Endodermal cell (in vitro differentiated cells): ENCODE measurements at regions not wholly inside any gene's neighbourhood (a gene's known extent, or its start where the extent isn't known, plus 50 kb on each side); places are given as distances from the start of the nearest gene placed in this dataset.
A peak's percentile ranks its signal among the peaks of the same experiment; 100 is the strongest.
"Not testable (repeated sequence)": the region's sequence is repeated elsewhere in the genome, so short reads cannot be mapped to it uniquely, and the experiment has no call there.

Experiments used
- DNase-seq: peaks from one replicate; pipeline ENCODE4 v3.0.0-alpha.2; 2017
- H3K27ac ChIP-seq: 2 replicates; pipeline ENCODE4 v1.5.1; 2013; ENCODE audit warnings: mild to moderate bottlenecking, low read depth, low read length, moderate library complexity
- H3K27me3 ChIP-seq: 2 replicates; pipeline ENCODE4 v1.6.1; 2013; ENCODE audit warnings: mild to moderate bottlenecking, low read length, moderate library complexity; ENCODE audit not compliant: insufficient read depth, control insufficient read depth, poor library complexity, severe bottlenecking
- H3K36me3 ChIP-seq: 2 replicates; pipeline ENCODE4 v1.7.0; 2013; ENCODE audit warnings: mild to moderate bottlenecking, low read length, moderate library complexity; ENCODE audit not compliant: control insufficient read depth, insufficient read depth
- H3K4me1 ChIP-seq: one replicate; pipeline ENCODE4 v1.7.0; 2013; ENCODE audit warnings: low read length; ENCODE audit not compliant: control insufficient read depth, insufficient read depth
- H3K4me3 ChIP-seq: 2 replicates; pipeline ENCODE4 v1.5.1; 2013; ENCODE audit warnings: mild to moderate bottlenecking, low read length, moderate library complexity
- H3K9ac ChIP-seq: 2 replicates; pipeline ENCODE4 v1.6.1; 2013; ENCODE audit warnings: mild to moderate bottlenecking, low read length, moderate library complexity; ENCODE audit not compliant: poor library complexity, severe bottlenecking; ENCODE audit errors: extremely low read depth
- H3K9me3 ChIP-seq: 2 replicates; pipeline ENCODE4 v1.6.1; 2013; ENCODE audit warnings: mild to moderate bottlenecking, low read length, moderate library complexity; ENCODE audit not compliant: control insufficient read depth
- H3K27ac Mint-ChIP-seq: 2 replicates; pipeline ENCODE4 v1.8.0; 2020; ENCODE audit warnings: mixed read lengths
- H3K27me3 Mint-ChIP-seq: 2 replicates; pipeline ENCODE4 v1.8.0; 2021; ENCODE audit warnings: mild to moderate bottlenecking, mixed read lengths; ENCODE audit not compliant: insufficient read depth
- H3K36me3 Mint-ChIP-seq: 2 replicates; pipeline ENCODE4 v1.8.0; 2020; ENCODE audit warnings: low read depth, mixed read lengths
- H3K4me1 Mint-ChIP-seq: 2 replicates; pipeline ENCODE4 v1.8.0; 2020; ENCODE audit warnings: mixed read lengths
- H3K4me3 Mint-ChIP-seq: 2 replicates; pipeline ENCODE4 v1.8.0; 2020; ENCODE audit warnings: mild to moderate bottlenecking, moderate library complexity, mixed read lengths
- H3K9me3 Mint-ChIP-seq: 2 replicates; pipeline ENCODE4 v1.8.0; 2020; ENCODE audit warnings: mild to moderate bottlenecking, mixed read lengths
- CTCF ChIP-seq: fragments of 200-600 bp; sonication (generic); conservative IDR thresholded peaks from 2 replicates; pipeline ENCODE4 v1.5.0; 2021; ENCODE audit warnings: antibody characterized with exemption, mild to moderate bottlenecking
- WGBS, 2 experiments: methylation state at CpG; one replicate each; pipeline versions ENCODE4 v1.1.5 to v1.1.7; 2013; ENCODE audit warnings: missing lambda C conversion rate in 2 of 2, mixed read lengths in 1 of 2; ENCODE audit not compliant: insufficient coverage in 1 of 2, insufficient read length in 1 of 2; 5-methylcytosine and 5-hydroxymethylcytosine counted together

- DNase-seq = peak; percentile 63
- Histone ChIP-seq H3K9ac (no peak overlapping the region), H3K27ac (no peak overlapping the region), H3K4me1 (no peaks in the 10 kb centered on the region), H3K9me3 (no peaks in the 10 kb centered on the region), H3K4me3 (no peak overlapping the region), H3K27me3 (no peaks in the 10 kb centered on the region), H3K36me3 (no peaks in the 10 kb centered on the region)
- TF ChIP-seq CTCF = peak; percentile 73
- H3K27ac Mint-ChIP-seq = no peak overlapping the region
- no peaks in the 10 kb centered on the region for H3K27me3 Mint-ChIP-seq
- no peaks in the 10 kb centered on the region for H3K4me1 Mint-ChIP-seq
- H3K9me3 Mint-ChIP-seq = peaks cover 19% of the 10 kb centered on the region
- H3K4me3 Mint-ChIP-seq = no peak overlapping the region
- H3K36me3 Mint-ChIP-seq = no peaks in the 10 kb centered on the region
- WGBS, 2 experiments = 36% methylated on average over 2 of the region's 2 CpGs; no CpG with 5 or more reads in 1 of the 2 experiments
Observed at GRCh38 chrX:50988649-50989048, 78.1 kb downstream of the BMP15 start.

GRCh38 chrX:50996930-50997329 is 86.4 kb downstream of the BMP15 start:
- 85% methylated on average over 4 of the region's 4 CpGs; no CpG with 5 or more reads in 1 of the 2 experiments for WGBS, 2 experiments
- Histone ChIP-seq H3K4me1 (no peaks in the 10 kb centered on the region), H3K9me3 (no peaks in the 10 kb centered on the region), H3K4me3 (no peak overlapping the region), H3K9ac (no peak overlapping the region), H3K36me3 (no peaks in the 10 kb centered on the region), H3K27ac (no peak overlapping the region), H3K27me3 (no peaks in the 10 kb centered on the region)
- no peak overlapping the region for H3K4me3 Mint-ChIP-seq
- no peaks in the 10 kb centered on the region for H3K27me3 Mint-ChIP-seq
- H3K4me1 Mint-ChIP-seq = no peaks in the 10 kb centered on the region
- H3K27ac Mint-ChIP-seq = no peak overlapping the region
- TF ChIP-seq CTCF = peak; percentile 68
- peaks cover 47% of the 10 kb centered on the region for H3K9me3 Mint-ChIP-seq
- DNase-seq = peak; percentile 55
- H3K36me3 Mint-ChIP-seq = no peaks in the 10 kb centered on the region

GRCh38 chrX:51000384-51000783 is 89.8 kb downstream of the BMP15 start:
- not testable (repeated sequence) for H3K27ac Mint-ChIP-seq, DNase-seq, H3K4me3 Mint-ChIP-seq, H3K4me1 ChIP-seq, H3K27ac ChIP-seq, H3K27me3 Mint-ChIP-seq, H3K9me3 ChIP-seq, H3K36me3 ChIP-seq, H3K27me3 ChIP-seq, H3K36me3 Mint-ChIP-seq, H3K9ac ChIP-seq, H3K4me3 ChIP-seq, H3K4me1 Mint-ChIP-seq
- H3K9me3 Mint-ChIP-seq = peaks cover 39% of the 10 kb centered on the region
- WGBS, 2 experiments = 86% methylated on average over 1 of the region's 4 CpGs; no CpG with 5 or more reads in 1 of the 2 experiments

- not testable (repeated sequence) for H3K4me1 ChIP-seq, H3K27me3 Mint-ChIP-seq, DNase-seq, H3K36me3 Mint-ChIP-seq, H3K27ac ChIP-seq, H3K27me3 ChIP-seq, H3K4me1 Mint-ChIP-seq, H3K36me3 ChIP-seq, H3K4me3 ChIP-seq, H3K27ac Mint-ChIP-seq, H3K4me3 Mint-ChIP-seq, H3K9ac ChIP-seq, H3K9me3 ChIP-seq
- peaks cover 44% of the 10 kb centered on the region for H3K9me3 Mint-ChIP-seq
- WGBS, 2 experiments = 84 to 90% methylated on average over 7 to 9 of the region's 11 CpGs
Observed at GRCh38 chrX:51001733-51002632, 91.4 kb downstream of the BMP15 start.
